ENCODE measurements at regions not wholly inside any gene's neighbourhood (a gene's known extent, or its start where the extent isn't known, plus 50 kb on each side); places are given as distances from the start of the nearest gene placed in this dataset.
"Not testable (repeated sequence)": the region's sequence is repeated elsewhere in the genome, so short reads cannot be mapped to it uniquely, and the experiment has no call there.

DNA sequence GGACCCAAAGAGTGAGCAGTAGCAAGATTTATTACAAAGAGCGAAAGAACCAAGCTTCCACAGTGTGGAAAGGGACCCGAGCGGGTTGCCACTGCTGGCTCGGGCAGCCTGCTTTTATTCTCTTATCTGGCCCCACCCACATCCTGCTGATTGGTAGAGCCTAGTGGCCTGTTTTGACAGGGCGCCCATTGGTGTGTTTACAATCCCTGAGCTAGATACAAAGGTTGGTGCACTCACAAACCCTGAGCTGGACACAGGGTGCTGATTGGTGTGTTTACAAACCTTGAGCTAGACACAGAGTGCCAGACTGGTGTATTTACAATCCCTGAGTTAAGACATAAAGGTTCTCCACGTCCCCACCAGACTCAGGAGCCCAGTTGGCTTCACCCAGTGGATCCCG lies 676.9 kb downstream of the SI start:
- TF ChIP-seq POLR2A, POLR2AphosphoS5 (IDR thresholded peaks at IDR 0.05): not testable (repeated sequence)
